HG02870 (cell line): ENCODE measurements at regions not wholly inside any gene's neighbourhood (a gene's known extent, or its start where the extent isn't known, plus 50 kb on each side); places are given as distances from the start of the nearest gene placed in this dataset.

Experiments used
- ATAC-seq: cut with Tn5 transposase; IDR thresholded peaks from one replicate; pipeline ENCODE4 v1.9.1; 2021; ENCODE audit warnings: mild to moderate bottlenecking, moderate library complexity; ENCODE audit not compliant: unreplicated experiment

DNA sequence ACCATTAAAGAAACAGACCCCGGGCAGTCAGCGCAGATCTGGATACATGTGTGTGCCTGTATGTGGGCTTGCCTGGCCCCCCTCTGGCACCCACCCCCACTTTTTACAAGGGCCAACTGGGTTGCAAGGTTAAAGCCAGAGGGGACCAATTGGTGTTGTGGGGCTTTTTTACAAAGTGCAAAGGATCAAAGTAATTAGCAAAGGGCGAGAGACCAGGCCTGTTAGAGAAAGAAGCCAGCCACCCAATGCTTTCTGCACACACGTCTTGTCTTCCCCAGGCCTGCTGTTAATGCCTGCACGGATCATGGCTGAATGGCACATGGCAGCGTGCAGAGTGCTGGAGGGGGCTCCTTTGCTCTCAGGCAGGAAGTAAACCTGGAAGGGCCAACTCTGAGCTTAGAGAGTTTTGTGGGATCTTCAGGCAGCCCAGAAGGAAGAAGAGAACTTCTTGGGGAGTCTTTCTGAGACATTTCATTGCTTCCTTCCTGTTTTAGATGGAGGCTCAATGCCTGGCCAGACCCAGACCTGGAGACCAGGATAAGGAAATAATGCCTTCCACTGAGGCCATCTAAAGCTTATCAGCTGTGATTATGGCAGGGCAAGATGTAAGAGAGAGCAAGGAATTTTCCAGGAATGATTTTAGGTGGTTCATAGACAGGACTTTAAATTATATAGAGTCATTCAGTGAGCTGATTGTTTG lies 523.4 kb upstream of the TBX3 start:
- ATAC-seq: no peak

DNA sequence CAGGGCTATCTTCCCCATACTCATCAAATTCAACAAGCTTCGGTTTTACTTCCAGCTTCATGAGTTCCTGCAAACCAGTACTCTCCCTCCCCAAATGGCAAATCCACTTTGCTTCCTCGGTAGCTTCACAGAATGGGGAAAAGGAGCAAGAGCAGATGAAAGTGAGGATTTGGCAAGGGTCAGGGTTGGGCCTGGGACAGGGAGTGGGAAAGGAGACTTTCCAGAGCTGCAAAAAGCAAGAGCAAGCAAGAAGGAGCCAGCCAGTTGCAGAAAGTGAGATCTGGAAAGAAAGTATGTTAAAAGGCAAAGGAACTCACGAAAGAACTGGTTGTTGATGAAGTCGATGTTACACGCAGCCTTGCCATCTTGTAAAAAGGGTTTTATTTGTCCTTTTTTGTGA lies 522.8 kb upstream of the TBX3 start:
- no peak for ATAC-seq

DNA sequence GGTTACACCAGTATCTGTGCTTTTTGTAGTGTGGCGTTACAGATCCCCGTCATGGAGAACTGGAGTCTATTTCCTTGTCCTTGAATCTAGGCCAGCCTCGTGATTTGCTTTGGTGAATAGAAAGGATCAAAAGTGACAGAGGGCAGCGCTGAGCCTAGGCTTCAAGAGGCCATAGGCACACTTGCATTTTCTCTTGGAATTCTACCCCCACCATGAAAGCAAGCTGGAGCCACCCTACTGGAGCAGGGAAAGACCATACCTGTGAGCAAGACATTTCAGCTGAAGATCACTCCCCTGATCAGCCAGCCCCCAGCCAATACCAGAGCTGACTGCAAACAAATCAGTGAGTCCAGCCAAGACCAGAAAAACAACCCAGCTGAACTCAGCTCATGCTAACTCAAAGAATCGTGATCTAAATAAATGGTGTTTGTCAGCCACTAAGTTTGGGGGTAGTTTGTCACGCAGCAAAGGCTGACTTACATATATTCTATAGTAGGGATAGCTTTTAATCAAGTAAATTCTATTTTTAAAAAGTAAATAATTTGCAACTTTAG lies 521.9 kb upstream of the TBX3 start:
- ATAC-seq: no peak

DNA sequence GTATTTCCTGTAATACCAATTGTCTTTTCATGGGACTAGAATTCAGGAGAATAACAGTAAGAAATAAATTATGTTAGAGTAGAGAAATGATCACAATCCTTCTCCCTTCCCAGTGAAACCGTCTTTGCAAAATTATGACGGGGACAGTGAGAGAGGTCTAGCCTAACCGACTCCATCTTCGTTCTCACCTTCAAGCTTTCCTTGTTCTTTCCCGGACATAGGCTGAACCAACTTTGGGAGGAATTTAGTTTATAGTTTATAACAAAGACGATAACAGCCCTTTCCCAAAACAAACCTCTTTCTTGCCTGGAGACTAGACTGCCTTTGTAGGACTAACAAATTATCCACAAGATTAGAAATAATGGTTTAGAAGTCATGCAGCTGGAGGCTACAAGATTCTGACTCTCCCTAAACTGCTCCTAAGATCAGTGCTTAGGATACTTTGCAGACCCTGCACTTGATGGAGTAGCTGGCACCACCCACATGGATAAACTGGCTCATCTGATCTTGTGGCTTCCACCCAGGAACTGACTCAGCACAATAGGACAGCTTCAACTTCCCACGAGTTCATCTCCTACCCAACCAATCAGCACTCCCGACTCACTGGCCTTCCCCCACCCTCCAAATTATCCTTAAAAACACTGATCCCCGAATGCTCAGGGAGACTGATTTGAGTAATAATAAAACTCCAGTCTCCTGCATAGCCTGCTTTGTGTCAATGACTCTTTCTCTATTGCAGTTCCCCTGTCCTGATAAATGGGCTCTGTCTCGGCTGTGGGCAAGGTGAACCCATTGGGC lies 521.2 kb upstream of the TBX3 start:
- no peak for ATAC-seq

DNA sequence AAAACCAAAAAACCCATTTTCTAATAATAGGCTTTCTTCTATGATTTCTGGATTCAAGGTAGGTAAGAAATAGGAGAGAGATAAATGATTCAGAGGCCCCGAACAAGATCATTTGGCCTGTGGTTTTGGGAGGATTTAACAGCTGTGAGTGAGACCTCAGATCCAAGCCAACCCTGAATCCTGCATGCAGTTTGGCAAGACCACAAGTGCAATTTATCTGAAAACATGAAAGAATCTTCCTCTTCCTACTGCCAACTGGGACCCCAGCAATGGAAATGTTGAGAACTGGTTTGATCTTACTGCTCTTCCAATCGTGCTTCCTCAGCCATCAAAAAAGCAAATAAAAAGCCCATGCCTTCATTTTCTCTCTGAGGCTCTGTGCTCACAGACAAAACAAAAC lies 519.7 kb upstream of the TBX3 start:
- no peak for ATAC-seq

DNA sequence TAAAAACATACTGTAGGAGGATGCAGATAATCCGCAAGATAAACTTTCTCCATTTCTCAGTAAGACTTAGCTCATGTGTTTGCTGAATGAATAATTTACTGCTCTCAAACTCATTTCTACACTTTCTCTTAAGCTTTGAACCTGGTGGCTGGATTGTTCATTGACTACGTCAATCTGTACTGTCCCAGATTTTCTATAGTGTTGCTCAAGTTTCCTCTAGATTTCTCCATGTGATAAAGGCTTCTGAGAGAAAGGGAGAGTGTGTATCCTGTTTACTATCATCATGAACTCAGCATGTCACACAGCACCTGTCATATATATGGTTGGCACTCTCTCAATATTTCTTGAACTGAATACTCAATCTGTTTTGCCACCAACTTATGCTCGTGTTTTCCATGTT lies 518.0 kb upstream of the TBX3 start:
- no peak for ATAC-seq

DNA sequence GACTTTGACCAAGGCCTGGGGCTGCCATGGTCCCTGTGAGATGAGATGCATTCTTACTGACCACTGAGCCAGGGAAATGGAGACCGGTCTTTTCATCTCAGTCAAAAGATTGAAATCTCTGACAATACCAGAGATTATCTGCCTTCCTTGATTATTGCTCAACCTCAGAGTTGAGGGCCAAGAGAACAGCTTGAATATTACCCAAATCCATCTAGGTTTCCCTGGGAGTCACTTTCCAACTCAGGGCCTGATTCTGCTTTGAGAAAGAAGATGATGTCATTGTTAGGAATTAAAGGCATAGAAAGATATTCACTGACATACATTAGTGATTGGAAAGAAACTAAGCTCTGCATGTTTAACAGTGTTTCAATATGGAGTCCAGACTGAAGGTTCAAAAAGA lies 515.9 kb upstream of the TBX3 start:
- ATAC-seq: no peak

DNA sequence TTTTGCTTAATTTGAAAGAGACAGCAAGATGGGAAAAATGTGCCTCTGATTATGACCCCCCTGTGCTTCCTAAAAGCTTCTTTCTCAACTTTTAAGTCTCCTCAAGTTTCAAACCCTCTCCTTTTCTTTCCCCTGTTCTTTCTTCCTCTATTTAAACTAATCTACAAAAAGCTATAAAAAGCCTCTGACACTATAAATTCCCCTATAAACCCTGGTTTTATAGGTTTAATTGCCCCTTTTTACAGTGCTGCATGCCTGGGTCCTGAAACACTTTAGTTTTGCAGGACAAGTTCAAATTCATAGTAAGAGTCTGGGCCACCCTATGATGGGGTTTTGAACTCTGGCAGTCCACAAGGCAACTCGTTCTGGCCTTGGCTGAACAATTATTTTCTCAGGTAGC lies 510.9 kb upstream of the TBX3 start:
- no peak for ATAC-seq

DNA sequence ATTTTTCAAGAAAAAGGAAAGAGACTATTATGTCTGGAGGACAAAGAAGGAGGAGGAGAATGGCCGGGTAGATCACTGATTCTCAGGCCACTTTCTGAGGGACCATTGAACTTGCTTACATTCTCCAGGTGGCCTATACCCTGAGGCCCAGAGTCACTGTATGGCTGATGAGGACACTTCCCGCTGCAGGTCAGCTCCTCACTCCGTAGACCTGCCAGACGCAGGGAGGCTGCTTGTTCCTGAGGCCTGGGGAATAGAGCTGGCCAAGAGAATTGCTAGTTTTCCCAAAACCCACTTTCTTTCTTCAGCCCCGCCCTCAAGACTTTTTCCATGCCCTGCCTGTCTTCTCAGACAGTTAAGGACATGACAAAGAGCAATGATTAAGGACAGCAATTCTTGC lies 510.5 kb upstream of the TBX3 start:
- ATAC-seq: no peak

DNA sequence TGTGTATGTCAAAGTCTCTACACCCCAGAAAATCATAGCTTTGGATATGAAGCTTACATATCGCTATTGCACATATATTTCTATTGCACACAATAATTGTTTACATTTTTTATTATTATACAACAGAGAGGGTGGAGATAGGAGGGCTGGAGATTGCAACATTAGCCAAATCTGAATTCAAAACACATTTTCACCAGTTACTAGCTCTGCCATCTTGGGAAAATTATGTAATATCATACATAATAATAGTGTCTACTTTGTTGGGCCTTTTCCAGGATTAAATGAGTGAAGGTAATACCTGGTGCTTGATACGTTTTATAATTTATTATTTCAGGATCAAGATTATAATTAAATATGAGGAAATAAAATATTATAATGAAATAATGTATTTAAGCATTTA lies 507.4 kb upstream of the TBX3 start:
- ATAC-seq: no peak

DNA sequence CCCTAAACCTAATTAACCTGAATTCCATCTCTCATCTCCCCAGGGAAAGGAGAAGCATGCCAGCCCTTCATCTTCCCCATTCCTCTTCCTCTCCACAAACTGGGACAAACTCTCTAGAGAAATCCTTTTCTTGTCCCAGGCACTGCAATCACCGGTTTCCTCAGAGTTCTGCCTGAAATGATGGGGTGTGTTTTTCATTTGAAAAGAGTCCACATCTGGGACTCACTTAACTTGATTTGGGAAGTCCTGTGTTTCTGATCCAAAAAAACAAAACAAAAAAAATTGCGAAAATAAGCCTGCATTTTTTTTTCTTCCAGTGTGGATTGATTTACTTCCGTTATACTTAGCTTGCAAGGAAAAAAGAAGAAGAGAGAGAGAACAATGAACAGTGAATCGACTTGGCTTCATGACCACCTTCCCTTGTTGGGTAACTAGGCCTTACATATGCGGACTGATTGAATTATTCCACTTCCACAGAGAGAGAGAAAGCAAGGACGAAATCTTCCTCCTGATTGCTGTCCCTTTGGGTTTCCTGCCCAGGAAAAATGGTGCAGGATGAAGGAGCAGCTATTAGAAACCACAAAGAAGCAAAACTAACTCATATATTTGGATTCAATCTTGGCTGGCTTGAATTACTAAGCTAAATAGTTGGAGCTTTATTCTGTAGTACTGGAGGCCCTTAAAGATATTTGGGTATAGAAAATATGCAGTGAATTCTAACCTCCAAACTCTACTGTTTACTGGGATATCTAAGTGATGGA lies 506.2 kb upstream of the TBX3 start:
- ATAC-seq: no peak

DNA sequence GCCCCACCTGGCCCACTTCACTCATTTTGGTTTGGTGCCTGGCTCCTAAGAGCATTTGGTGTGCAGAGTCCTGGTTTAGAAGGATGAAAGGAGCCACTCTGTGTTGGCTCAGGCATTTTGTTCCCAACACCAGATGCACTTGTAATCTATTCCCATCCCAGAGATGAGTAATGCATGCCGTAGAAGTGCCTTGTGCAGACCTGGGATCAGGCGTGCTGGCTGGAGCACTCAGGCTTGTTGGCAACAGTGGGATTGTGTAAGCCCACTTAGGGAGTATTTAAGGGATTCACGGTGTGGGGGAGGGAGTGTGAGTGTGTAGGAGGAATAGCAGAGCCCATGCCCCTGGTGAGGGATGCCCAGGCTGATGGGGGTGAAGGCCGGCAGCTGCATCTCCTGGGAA lies 501.5 kb upstream of the TBX3 start:
- ATAC-seq: no peak

DNA sequence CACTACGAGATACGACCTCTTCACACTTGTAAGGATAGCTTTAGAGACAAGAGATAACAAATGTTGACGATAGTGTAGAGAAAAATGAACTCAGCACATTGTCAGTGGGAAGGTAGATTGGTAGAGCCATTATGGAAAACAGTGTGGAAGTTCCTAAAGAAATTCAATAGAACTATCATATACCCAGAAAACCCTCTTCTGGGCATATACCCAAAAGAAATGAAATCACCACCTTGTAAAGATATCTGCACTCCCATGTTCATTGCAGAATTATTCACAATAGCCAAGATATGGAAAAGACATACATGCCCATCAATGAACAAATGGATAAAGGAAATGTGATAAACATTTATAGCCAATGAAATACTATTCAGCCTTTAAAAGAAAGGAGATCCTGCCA lies 499.8 kb upstream of the TBX3 start:
- no peak for ATAC-seq

DNA sequence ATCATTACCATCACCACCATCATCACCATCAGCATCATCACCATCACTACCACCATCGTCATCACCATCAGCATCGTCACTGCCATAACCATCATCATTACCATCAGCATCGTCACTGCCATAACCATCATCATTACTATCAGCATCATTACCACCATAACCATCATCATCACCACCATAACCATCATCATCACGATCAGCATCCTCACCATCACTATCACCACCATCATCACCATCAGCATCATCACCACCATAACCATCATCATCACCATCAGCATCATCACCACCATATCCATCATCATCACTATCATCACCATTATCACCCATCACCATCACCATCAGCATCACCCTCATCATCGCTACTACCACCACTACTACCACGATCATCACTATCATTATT lies 493.9 kb upstream of the TBX3 start:
- ATAC-seq: no peak

DNA sequence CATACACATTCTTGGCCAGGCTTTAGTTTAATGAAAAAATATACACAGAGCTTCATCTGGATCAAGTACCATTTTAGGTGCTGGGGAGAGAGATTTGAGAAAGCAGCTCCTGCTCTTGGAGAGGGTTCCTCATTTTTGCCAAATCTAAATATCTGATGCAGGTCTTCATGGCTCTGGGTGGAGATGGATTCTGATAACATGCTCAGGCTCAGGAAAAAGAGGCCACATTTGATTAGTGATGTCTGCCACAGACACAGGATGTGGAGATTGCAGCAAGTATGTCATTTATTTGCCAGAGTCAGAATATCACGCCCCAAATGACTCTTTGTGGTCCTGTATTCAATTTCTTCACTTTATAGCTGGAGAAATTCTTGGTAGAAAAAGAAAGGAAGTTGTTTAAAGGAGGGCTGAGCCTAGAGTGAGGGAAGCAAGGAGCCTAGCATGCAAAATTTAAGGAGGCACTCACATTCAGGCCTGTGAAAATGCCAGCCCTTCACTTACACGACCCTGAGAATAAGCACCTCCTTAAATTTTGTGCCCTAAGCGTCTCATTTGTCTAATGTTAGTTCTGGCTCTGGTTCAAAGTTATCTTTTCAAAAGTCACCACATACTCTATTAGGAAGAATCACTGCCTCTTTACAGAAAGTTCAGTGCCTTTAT lies 492.9 kb upstream of the TBX3 start:
- no peak for ATAC-seq

DNA sequence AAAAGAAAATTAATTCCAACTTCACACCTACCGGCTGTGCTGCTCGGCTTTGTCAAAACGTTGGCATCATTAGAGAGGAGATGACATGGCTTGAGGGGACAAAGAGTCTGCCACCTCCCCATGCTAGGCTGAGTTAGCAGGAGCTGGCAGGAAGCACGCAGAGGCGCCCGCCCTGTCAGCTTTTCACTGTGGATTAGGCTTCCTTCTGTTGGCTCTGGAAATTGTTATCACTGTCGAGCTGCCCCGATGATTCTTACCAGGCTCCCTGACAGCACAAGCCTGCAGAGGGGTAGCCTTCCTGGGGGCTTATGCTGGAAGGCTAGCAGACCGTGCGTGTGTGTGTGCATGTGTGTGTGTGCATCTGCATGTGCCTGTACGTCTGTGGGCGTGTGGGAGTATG lies 490.9 kb upstream of the TBX3 start:
- ATAC-seq: no peak

DNA sequence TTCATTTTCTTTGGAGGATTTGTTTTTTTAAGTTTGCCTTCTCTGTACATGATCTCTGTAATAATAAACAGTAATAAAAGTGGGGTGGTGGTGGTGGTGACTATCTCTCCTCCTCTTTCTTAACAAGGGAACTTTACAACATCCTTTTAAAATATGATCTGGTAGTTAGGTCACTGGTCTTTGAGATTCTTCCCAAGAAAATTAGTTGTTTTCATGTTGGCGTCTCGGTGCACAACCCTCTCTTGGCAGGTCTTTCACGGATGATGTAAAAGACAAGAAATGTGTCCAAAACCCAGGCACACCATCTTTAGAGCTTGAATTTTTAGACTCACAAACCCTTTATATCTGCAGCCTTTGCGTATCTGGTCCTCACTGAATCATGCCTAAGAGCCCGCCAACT lies 488.5 kb upstream of the TBX3 start:
- no peak for ATAC-seq

DNA sequence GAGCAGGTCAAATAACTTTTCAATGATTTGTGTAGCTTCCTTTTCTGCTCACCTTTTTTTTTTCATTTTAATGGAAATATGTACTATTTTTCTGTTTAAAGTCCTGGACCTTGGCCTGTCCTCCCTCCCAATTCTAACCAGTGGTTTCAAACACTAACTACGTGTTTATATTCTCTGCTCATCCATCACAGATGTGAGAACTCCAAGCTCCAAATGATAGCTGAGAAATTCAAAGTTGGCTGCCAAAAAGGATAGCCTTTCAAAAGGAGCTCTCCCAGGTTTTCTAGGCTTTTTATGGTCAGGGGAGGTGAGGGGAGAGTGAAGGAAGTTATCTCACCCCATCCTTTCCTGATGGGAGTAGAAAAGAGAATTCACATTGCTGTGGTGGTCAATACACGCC lies 486.0 kb upstream of the TBX3 start:
- ATAC-seq: no peak

DNA sequence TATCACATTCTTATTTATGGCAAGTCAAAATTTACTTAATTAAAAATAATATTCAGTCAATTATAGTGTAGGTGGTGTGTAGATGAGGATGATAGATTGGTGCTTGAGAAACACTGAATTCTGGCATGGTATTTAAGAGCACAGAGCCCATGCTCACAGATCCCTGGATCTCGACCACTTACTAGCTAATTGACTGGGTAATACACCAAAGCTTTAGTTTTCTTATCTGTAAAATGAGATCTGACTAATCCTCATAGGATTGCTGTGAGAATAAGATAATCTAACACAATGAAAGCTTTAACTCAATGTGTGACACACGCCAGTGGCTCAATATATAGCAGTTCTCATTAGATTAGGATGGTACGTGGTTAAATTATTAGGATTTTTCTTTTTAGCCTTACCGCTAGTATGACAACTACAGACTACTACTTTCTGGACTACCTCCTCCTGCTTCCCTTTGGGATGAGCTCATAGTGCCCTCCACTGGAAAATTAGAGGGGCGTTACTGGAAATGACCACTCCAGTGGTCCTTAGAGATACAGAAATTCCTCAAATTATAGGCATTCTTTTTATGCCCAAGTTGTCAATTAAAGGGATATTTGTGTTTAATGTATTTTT lies 482.8 kb upstream of the TBX3 start:
- ATAC-seq: no peak

DNA sequence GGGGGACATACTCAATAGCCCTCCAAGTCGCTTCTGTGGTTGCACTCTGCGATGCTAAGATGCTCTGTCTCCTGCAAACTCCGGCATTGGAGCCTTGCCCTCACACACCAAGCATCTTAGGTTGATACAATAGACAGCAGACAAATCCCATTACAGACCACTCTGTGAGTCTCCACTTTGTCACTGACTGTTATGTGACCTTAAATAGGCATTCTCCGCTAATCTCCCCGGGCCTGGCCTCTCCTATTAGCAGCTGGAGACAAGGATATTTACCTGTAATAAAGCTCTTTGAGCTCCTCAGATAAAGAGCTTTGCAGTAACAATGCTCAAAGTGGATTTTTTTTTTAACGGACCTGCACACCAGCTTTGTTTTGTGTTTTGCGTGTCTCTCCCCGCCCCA lies 479.7 kb upstream of the TBX3 start:
- ATAC-seq: no peak
